SH-SY5Y (cell line): ENCODE measurements at regions not wholly inside any gene's neighbourhood (a gene's known extent, or its start where the extent isn't known, plus 50 kb on each side); places are given as distances from the start of the nearest gene placed in this dataset.

Experiments
- GATA2 ChIP-seq: IDR thresholded peaks from 2 replicates; pipeline ENCODE4 v1.6.1; 2011; ENCODE audit warnings: mild to moderate bottlenecking, low read depth, low read length
- GATA3 ChIP-seq: IDR thresholded peaks from 2 replicates; pipeline ENCODE4 v1.6.1; 2011; ENCODE audit warnings: low read depth, mild to moderate bottlenecking, low read length, moderate library complexity

GRCh38 chr11:95306123-95306522 is 75.1 kb upstream of the SESN3 start:
- no peak for TF ChIP-seq GATA2
- no peak for TF ChIP-seq GATA3
